CD4-positive, alpha-beta T cell (primary cell): ENCODE measurements at regions not wholly inside any gene's neighbourhood (a gene's known extent, or its start where the extent isn't known, plus 50 kb on each side); places are given as distances from the start of the nearest gene placed in this dataset.
"Not testable (repeated sequence)": the region's sequence is repeated elsewhere in the genome, so short reads cannot be mapped to it uniquely, and the experiment has no call there.

ENCODE experiments used
- ATAC-seq: fragments of 200-7000 bp; cut with Tn5 transposase; one replicate; pipeline ENCODE4 v1.10.0; 2022; ENCODE audit warnings: mild to moderate bottlenecking; ENCODE audit not compliant: poor library complexity
- CTCF ChIA-PET: fragments of 350-600 bp; sonication (Branson Sonifier 250); formaldehyde crosslinking; loops from one replicate; lab custom pipeline; 2021; ENCODE audit warnings: antibody characterized with exemption, inconsistent platforms; lab: Charles Lee
- POLR2A ChIA-PET: fragments of 350-600 bp; sonication (Branson Sonifier 250); formaldehyde crosslinking; loops from one replicate; lab custom pipeline; 2021; ENCODE audit warnings: antibody characterized with exemption, inconsistent platforms; lab: Charles Lee
- DNase-seq, 14 experiments: peaks; one replicate each; pipeline ENCODE4 v3.0.0-alpha.2; 2013 to 2020; ENCODE audit warnings: mixed read lengths in 2 of 14
- H3K27ac ChIP-seq, 2 donors: one replicate each; pipeline versions ENCODE4 v1.5.1 to v1.7.0; 2013; ENCODE audit warnings: low read length in 2 of 2, low read depth in 1 of 2, mild to moderate bottlenecking in 1 of 2
- H3K27me3 ChIP-seq, 2 experiments: 1 replicate in 1 of 2; 2 replicates in 1 of 2; pipeline versions ENCODE4 v1.6.1 to v1.7.0; 2013; ENCODE audit warnings: low read length in 2 of 2, control low read depth in 1 of 2, mild to moderate bottlenecking in 1 of 2, moderate library complexity in 1 of 2; ENCODE audit not compliant: insufficient read depth in 2 of 2, control insufficient read depth in 1 of 2
- H3K36me3 ChIP-seq: one replicate; pipeline ENCODE4 v1.6.1; 2013; ENCODE audit warnings: low read length, control low read depth; ENCODE audit not compliant: insufficient read depth
- H3K4me1 ChIP-seq: one replicate; pipeline ENCODE4 v1.6.1; 2013; ENCODE audit warnings: low read length, control low read depth; ENCODE audit not compliant: insufficient read depth
- H3K4me3 ChIP-seq: one replicate; pipeline ENCODE4 v1.5.1; 2013; ENCODE audit warnings: mild to moderate bottlenecking, low read length, moderate library complexity
- H3K9me3 ChIP-seq, 2 experiments: 1 replicate in 1 of 2; 2 replicates in 1 of 2; pipeline versions ENCODE4 v1.6.1 to v1.7.0; 2013; ENCODE audit warnings: low read length in 2 of 2, mild to moderate bottlenecking in 2 of 2, control low read depth in 1 of 2, moderate library complexity in 1 of 2; ENCODE audit not compliant: control insufficient read depth in 1 of 2, insufficient read depth in 1 of 2
- H3K27ac Mint-ChIP-seq: one replicate; pipeline ENCODE4 v1.8.0; 2020; ENCODE audit warnings: mixed read lengths
- H3K27me3 Mint-ChIP-seq: one replicate; pipeline ENCODE4 v1.8.0; 2021; ENCODE audit warnings: mixed read lengths
- H3K36me3 Mint-ChIP-seq: one replicate; pipeline ENCODE4 v1.8.0; 2021; ENCODE audit warnings: low read depth, mixed read lengths
- H3K4me1 Mint-ChIP-seq: one replicate; pipeline ENCODE4 v1.8.0; 2021; ENCODE audit warnings: low read depth, mixed read lengths
- H3K4me3 Mint-ChIP-seq: one replicate; pipeline ENCODE4 v1.8.0; 2020; ENCODE audit warnings: mild to moderate bottlenecking, mixed read lengths
- H3K9me3 Mint-ChIP-seq: one replicate; pipeline ENCODE4 v1.8.0; 2020; ENCODE audit warnings: mixed read lengths
- CTCF ChIP-seq: fragments of 200-600 bp; IDR thresholded peaks from one replicate; pipeline ENCODE4 v1.8.0; 2022; ENCODE audit warnings: antibody characterized with exemption, mild to moderate bottlenecking
- intact Hi-C, 2 experiments: fragments of 100-400 bp; cut with DNase I in 1 of 2; cut with micrococcal nuclease in 1 of 2; formaldehyde crosslinking; loops; one replicate each; pipeline versions ENCODE4 v1.15.1 to v1.9.0; 2023 to 2025; cut with DNase I, micrococcal nuclease

- ATAC-seq: no peak
Observed at GRCh38 chr3:31203960-31204795, 309.7 kb upstream of the GADL1 start.

GRCh38 chr3:31204796-31205056 is 310.3 kb upstream of the GADL1 start:
- H3K4me1 ChIP-seq, H3K27me3 Mint-ChIP-seq, CTCF ChIA-PET, H3K4me1 Mint-ChIP-seq, H3K36me3 Mint-ChIP-seq, H3K4me3 Mint-ChIP-seq, H3K36me3 ChIP-seq, H3K27ac Mint-ChIP-seq, H3K9me3 Mint-ChIP-seq, ATAC-seq, DNase-seq, H3K9me3 ChIP-seq, H3K27me3 ChIP-seq, H3K27ac ChIP-seq, H3K4me3 ChIP-seq: not testable (repeated sequence)
- intact Hi-C loops: loop anchor here in 1 of 2 experiments (5.0 kb wide), 1 partner anchor 33 kb away; no protein-coding TSS in a partner anchor
- POLR2A ChIA-PET: interaction anchor here (1.0 kb wide), 1 partner anchor 22 kb away, joined by 3 read pairs; no protein-coding TSS in a partner anchor

More at GRCh38 chr3:31203960-31204795, 309.7 kb upstream of the GADL1 start:
- peaks cover 3% of the 10 kb centered on the region for H3K4me1 Mint-ChIP-seq
- Histone ChIP-seq H3K27me3 (no peaks in the 10 kb centered on the region), H3K9me3 (peaks cover 0 to 1% of the 10 kb centered on the region in 2 experiments), H3K27ac (no peak overlapping the region), H3K4me3 (no peak overlapping the region), H3K4me1 (no peaks in the 10 kb centered on the region), H3K36me3 (no peaks in the 10 kb centered on the region)
- no peak overlapping the region for H3K27ac Mint-ChIP-seq
- H3K4me3 Mint-ChIP-seq: no peak overlapping the region
- intact Hi-C loops: loop anchor here in 1 of 2 experiments (5.0 kb wide), 1 partner anchor 33 kb away; no protein-coding TSS in a partner anchor
- no peak for TF ChIP-seq CTCF
- POLR2A ChIA-PET: no interaction called here
- H3K36me3 Mint-ChIP-seq: no peaks in the 10 kb centered on the region
- DNase-seq: no peak
- H3K27me3 Mint-ChIP-seq: no peaks in the 10 kb centered on the region
- CTCF ChIA-PET: no interaction called here
- peaks cover 2% of the 10 kb centered on the region for H3K9me3 Mint-ChIP-seq

GRCh38 chr3:31210068-31210645 is 315.7 kb upstream of the GADL1 start:
- Mint-ChIP-seq H3K27me3 (no peaks in the 10 kb centered on the region), H3K4me3 (no peak overlapping the region), H3K4me1 (peaks cover 62% of the 10 kb centered on the region), H3K36me3 (no peaks in the 10 kb centered on the region), H3K27ac (no peak overlapping the region), H3K9me3 (no peaks in the 10 kb centered on the region)
- peaks cover 38% of the 10 kb centered on the region for H3K4me1 ChIP-seq
- no peak for TF ChIP-seq CTCF
- intact Hi-C loops: loop anchor here (5.0 to 10.0 kb wide), 2 partner anchors 322 to 325 kb away; partner anchors contain the start of gene STT3B (in 2 of the 2)
- no peak overlapping the region for H3K27ac ChIP-seq
- CTCF ChIA-PET: no interaction called here
- DNase-seq: no peak
- POLR2A ChIA-PET: interaction anchor here (1.7 to 7.5 kb wide), 2 partner anchors 18 to 23 kb away, joined by 5 to 104 read pairs; no protein-coding TSS in a partner anchor
- no peaks in the 10 kb centered on the region for H3K27me3 ChIP-seq
- no peaks in the 10 kb centered on the region for H3K36me3 ChIP-seq
- no peak for ATAC-seq
- no peaks in the 10 kb centered on the region for H3K9me3 ChIP-seq
- H3K4me3 ChIP-seq: no peak overlapping the region
